ENCODE measurements at regions not wholly inside any gene's neighbourhood (a gene's known extent, or its start where the extent isn't known, plus 50 kb on each side); places are given as distances from the start of the nearest gene placed in this dataset.

DNA sequence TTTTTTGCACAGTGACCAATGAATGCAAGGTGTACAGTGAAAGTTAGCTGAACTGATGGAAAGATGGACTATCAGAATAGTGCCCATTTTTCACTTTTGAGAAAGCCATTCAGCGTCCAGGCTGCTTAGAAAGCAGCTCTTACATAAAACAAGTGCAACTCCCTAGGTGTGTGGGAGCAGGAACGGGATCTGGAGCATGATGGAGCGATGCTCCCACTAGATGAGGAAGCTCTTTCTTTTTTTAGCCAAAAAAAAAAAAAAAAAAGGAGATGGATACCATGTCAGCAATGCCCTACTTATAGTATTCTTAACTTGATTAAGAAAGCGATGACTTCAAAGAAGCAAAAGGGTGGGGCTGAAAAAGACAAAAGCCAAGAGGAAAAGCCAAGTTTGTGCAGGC lies 925.5 kb downstream of the GATA3 start:
- DNase-seq (ENCODE audit: missing footprints) (no peak), ATAC-seq (no peak)
- intact Hi-C loops (cut with DNase I) = no loop called here

DNA sequence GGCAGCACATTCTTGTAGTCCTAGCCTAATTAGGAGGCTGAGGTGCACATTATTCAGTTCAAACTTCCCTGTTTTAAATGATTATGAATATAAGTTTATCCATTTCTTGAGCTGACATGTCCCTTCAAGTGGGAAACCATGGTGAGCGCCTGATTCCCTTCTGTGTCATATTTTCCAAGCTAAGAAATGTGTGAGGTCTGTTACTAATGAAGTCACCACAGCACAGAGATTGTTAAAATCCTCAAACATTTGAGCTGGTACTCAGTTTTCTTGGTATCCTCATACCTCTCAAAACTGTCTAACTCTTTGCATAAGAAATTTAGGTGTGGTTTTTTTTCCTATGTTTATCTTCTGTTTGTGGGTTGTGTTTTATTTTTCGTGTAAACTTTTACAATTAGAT lies 926.8 kb downstream of the GATA3 start:
- intact Hi-C loops (cut with DNase I) = no loop called here
- no peak for DNase-seq (ENCODE audit: missing footprints)
- ATAC-seq = no peak

GRCh38 chr10:8985651-8986050 lies 931.2 kb downstream of the GATA3 start:
- ATAC-seq (no peak), DNase-seq (ENCODE audit: missing footprints) (no peak)
- intact Hi-C loops (cut with DNase I) = no loop called here

GRCh38 chr10:8986975-8987374 lies 932.5 kb downstream of the GATA3 start:
- intact Hi-C loops (cut with DNase I) = no loop called here
- DNase-seq (ENCODE audit: missing footprints) (no peak), ATAC-seq (no peak)

- intact Hi-C loops (cut with DNase I) = no loop called here
- DNase-seq (ENCODE audit: missing footprints) (no peak), ATAC-seq (no peak)
Measured at GRCh38 chr10:8987712-8988111, 933.2 kb downstream of the GATA3 start.

- ATAC-seq = no peak
- intact Hi-C loops (cut with DNase I) = no loop called here
- no peak for DNase-seq (ENCODE audit: missing footprints)
Measured at GRCh38 chr10:8990280-8990987, 935.9 kb downstream of the GATA3 start.

- ATAC-seq (no peak), DNase-seq (ENCODE audit: missing footprints) (no peak)
- intact Hi-C loops (cut with DNase I) = no loop called here
Measured at GRCh38 chr10:8992009-8992408, 937.5 kb downstream of the GATA3 start.

- no peak for DNase-seq (ENCODE audit: missing footprints)
- intact Hi-C loops (cut with DNase I) = no loop called here
- ATAC-seq = no peak
Measured at GRCh38 chr10:8993864-8994263, 939.4 kb downstream of the GATA3 start.

DNA sequence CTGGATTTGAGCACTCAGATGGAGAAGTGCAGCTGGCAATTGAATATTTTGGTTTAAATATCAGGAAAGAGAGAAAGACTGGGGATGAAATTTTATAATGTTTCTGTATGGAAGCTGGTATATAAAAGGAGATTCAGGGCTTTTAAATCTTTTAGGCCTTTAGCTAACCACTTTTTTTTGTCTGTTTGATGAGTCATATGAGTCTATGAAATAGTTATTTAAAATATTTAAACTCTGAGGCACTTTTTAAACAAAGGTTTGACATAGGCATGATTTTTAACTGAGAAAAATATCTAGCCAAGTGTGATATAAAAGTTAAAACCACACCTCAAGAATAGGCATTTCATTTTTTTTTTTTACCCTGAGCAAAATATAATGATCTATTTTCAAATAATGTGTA lies 944.3 kb downstream of the GATA3 start:
- no peak for DNase-seq (ENCODE audit: missing footprints)
- intact Hi-C loops (cut with DNase I) = no loop called here
- ATAC-seq = no peak

DNA sequence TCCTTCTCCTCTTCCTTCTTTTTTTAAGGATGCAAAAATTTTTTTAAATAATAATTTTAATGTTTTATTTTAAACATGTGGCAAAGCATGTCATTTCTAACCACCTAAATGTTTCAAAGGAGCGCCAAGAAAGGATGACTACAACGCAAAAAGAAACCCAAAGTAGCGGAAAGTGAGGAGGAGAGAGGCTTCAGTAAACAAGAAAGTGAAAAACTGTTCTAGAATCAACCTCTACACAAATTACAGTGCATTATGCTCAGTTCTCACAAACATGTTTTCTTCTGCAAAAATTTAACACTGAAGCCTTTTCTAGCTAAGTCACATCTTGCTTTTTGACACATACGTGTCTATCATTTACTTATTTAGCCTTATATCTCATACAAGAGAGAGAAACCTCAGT lies 948.6 kb downstream of the GATA3 start:
- intact Hi-C loops (cut with DNase I) = no loop called here
- ATAC-seq (no peak), DNase-seq (ENCODE audit: missing footprints) (no peak)

- DNase-seq (ENCODE audit: missing footprints) = no peak
- no peak for ATAC-seq
- intact Hi-C loops (cut with DNase I) = no loop called here
Measured at GRCh38 chr10:9004736-9005135, 950.2 kb downstream of the GATA3 start.

DNA sequence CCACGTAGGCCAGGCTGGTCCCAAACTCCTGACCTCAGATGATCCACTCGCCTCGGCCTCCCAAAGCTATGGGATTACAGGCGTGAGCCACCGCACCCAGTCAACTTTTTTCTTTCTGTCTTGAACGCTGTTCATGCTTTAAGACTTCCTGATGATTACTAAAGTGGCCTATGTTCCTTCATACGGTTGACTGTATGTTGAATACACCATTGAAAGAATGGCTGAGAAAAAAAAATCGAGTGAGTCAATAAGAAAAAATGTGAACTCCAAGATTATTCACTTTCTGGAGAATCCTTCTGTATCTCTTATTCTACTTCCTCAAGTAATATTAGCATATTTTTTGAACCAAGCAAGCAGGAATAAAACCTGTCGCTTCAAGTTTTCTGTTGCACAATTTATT lies 955.0 kb downstream of the GATA3 start:
- DNase-seq (ENCODE audit: missing footprints) (no peak), ATAC-seq (no peak)
- intact Hi-C loops (cut with DNase I) = no loop called here

DNA sequence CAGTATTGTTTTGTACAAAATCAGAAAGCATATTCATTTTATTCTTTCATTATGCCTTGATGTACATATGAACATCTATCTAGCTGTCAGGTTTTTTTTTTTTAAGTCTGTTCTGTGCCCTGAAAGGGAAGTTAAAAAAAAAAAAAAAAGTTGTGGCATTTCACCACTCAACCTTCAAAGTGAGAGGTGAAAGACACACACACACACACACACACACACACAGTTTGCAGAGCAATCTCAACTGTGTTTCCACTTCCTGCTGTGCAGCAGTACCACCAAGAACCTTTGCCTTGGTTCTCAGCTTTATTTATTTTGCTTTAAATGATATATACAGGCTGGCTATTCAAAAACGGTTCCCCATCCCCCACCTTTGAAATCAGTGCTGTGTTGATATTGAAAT lies 955.6 kb downstream of the GATA3 start:
- DNase-seq (ENCODE audit: missing footprints) (no peak), ATAC-seq (no peak)
- intact Hi-C loops (cut with DNase I) = no loop called here

DNA sequence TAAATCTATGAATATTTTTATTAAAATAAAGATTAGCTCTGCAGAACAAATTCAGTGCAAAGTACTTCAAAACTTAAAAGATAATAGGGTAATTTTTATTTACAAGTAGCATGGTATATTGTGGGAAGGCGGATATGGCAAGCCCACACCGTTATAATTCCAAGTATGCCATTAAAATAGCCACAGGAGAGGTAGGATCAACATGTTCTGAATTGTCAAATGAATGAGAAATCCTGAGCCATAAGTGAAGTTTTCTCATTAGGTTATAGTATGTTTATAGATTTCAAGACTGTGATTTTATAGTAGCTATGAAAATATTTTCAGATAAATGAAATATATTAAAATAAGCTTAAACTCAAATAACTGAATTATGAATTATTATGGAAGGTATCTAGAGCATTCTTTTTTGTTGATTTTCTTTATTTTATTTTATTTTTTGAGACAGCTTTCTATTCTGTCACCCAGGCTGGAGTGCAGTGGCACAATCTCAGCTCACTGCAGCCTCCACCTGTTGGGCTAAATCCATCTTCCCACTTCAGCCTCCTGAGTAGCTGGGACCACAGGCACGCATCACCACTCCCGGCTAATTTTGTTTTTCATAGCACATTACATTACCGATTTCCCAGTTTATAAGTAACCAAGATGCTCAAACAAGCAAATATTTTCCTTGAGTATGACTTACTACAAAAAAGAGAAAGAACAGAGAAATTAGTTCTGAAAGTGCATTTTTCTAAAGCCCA lies 956.6 kb downstream of the GATA3 start:
- DNase-seq (ENCODE audit: missing footprints) (no peak), ATAC-seq (no peak)
- intact Hi-C loops (cut with DNase I) = no loop called here

- ATAC-seq = no peak
- no peak for DNase-seq (ENCODE audit: missing footprints)
- intact Hi-C loops (cut with DNase I) = no loop called here
Measured at GRCh38 chr10:9012312-9012711, 957.8 kb downstream of the GATA3 start.

- DNase-seq (ENCODE audit: missing footprints) (no peak), ATAC-seq (no peak)
- intact Hi-C loops (cut with DNase I) = no loop called here
Measured at GRCh38 chr10:9015005-9015404, 960.5 kb downstream of the GATA3 start.

GRCh38 chr10:9015447-9015846 lies 961.0 kb downstream of the GATA3 start:
- ATAC-seq = no peak
- intact Hi-C loops (cut with DNase I) = no loop called here
- DNase-seq (ENCODE audit: missing footprints) = no peak

- intact Hi-C loops (cut with DNase I) = no loop called here
- ATAC-seq (no peak), DNase-seq (ENCODE audit: missing footprints) (no peak)
Measured at GRCh38 chr10:9016930-9017329, 962.4 kb downstream of the GATA3 start.

DNA sequence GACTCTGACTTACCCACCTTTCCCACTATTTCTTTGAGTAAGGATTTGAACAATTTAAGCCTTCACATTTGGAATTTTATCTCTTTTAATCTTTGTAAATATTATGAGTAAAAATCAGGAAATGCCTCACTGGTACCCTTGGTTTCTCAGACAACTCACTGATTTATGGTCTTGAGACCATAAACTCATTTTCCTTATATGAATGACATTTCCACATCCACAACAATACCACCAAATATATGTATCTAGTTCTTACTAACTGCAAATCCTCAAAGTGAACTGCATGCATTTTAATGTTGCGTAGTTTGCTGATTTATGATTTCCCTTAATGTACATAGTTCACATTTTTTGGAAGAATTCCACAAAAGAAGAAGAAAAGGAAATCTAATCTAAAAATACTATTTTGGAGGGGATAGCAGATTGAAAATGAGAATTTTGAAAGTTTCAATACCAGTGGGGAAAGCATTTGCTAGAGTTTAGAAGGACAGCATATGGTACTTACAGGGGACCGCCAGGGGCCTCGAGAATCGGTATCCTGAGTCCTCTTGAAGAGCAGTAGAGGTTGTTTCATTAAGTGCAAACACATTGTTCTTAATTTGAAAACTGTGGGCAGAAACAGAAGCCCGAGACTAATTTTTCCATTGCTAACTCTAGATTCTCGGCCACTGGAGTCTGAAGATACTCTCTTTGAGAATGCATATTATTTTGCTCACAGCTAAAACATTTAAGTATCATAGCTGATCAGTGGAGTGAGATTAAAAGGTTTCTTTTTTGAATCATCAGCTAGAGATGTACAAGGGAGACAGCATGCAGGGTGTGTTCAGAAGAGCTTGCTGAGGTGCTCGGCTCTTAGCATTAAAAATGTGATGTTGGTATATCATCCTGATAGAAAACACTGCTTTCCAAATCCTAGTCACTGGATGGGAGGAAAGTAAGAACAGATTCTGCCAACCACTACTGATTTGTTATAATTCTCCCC lies 964.0 kb downstream of the GATA3 start:
- no peak for ATAC-seq
- no peak for DNase-seq (ENCODE audit: missing footprints)
- intact Hi-C loops (cut with DNase I) = no loop called here

GRCh38 chr10:9023206-9023605 lies 968.7 kb downstream of the GATA3 start:
- ATAC-seq = no peak
- DNase-seq (ENCODE audit: missing footprints) = no peak
- intact Hi-C loops (cut with DNase I) = no loop called here

Data from Right ventricle myocardium inferior (tissue), 1 donor.